Panc1 (cell line): ENCODE measurements at regions not wholly inside any gene's neighbourhood (a gene's known extent, or its start where the extent isn't known, plus 50 kb on each side); places are given as distances from the start of the nearest gene placed in this dataset.

ENCODE experiments used
- ATAC-seq: fragments of 200-7000 bp; cut with Tn5 transposase; 2 replicates; pipeline ENCODE4 v1.9.1; 2020; ENCODE audit warnings: mild to moderate bottlenecking, moderate library complexity
- BruUV-seq: library from RNA; stranded (reverse); fragments of 400-500 nt; replicated peaks from 2 replicates; lab custom pipeline; 2021; lab: Mats Ljungman, UMichigan
- CTCF ChIA-PET: fragments of 300-600 bp; sonication (Branson Sonifier 250); formaldehyde crosslinking; loops from one replicate; lab custom pipeline; 2022; ENCODE audit warnings: antibody characterized with exemption; lab: Charles Lee
- POLR2A ChIA-PET: fragments of 300-600 bp; sonication (Branson Sonifier 250); formaldehyde crosslinking; loops from one replicate; lab custom pipeline; 2022; ENCODE audit warnings: antibody characterized with exemption; lab: Charles Lee
- DNase-seq: peaks from one replicate; pipeline ENCODE4 v3.0.0-alpha.2; 2010; ENCODE audit warnings: low read depth, low spot score
- H3K27ac ChIP-seq: 2 replicates; pipeline ENCODE4 v1.5.1; 2011; ENCODE audit warnings: mild to moderate bottlenecking, low read length, inconsistent platforms
- H3K27me3 ChIP-seq: fragments of 200-500 bp; sonication (Bioruptor generic); 2 replicates; pipeline ENCODE4 v1.6.0; 2014; ENCODE audit warnings: low read length, inconsistent platforms; ENCODE audit not compliant: control insufficient read depth, insufficient read depth
- H3K36me3 ChIP-seq: fragments of 200-500 bp; sonication (Bioruptor generic); 2 replicates; pipeline ENCODE4 v1.5.1; 2014; ENCODE audit warnings: inconsistent platforms, mild to moderate bottlenecking, low read length, moderate library complexity; ENCODE audit not compliant: control insufficient read depth, insufficient read depth
- H3K4me1 ChIP-seq: 2 replicates; pipeline ENCODE4 v1.5.1; 2011; ENCODE audit warnings: inconsistent platforms, mild to moderate bottlenecking, low read length, moderate library complexity; ENCODE audit not compliant: control insufficient read depth, insufficient read depth
- H3K4me3 ChIP-seq, 2 experiments: 2 replicates each; pipeline ENCODE4 v1.5.1; 2011 to 2012; ENCODE audit warnings: low read depth in 2 of 2, low read length in 2 of 2, mild to moderate bottlenecking in 2 of 2, inconsistent platforms in 1 of 2, moderate library complexity in 1 of 2
- H3K9me3 ChIP-seq: fragments of 200-500 bp; sonication (Bioruptor generic); 2 replicates; pipeline ENCODE4 v1.5.1; 2014; ENCODE audit warnings: low read depth, mild to moderate bottlenecking, inconsistent platforms, low read length, moderate library complexity; ENCODE audit not compliant: control insufficient read depth, insufficient read depth
- CTCF ChIP-seq: fragments of 450-650 bp; IDR thresholded peaks from 2 replicates; pipeline ENCODE4 v1.5.1; 2017; ENCODE audit warnings: mild to moderate bottlenecking
- POLR2AphosphoS5 ChIP-seq: IDR thresholded peaks from 2 replicates; pipeline ENCODE4 v1.6.1; 2012; ENCODE audit warnings: mild to moderate bottlenecking, low read depth, low read length, moderate library complexity
- SIN3A ChIP-seq: IDR thresholded peaks from 2 replicates; pipeline ENCODE4 v1.6.1; 2012; ENCODE audit warnings: low read depth, mild to moderate bottlenecking, low read length, moderate library complexity, borderline replicate concordance; ENCODE audit not compliant: insufficient read depth
- TCF7L2 ChIP-seq: IDR thresholded peaks from 2 replicates; pipeline ENCODE4 v1.6.1; 2011; ENCODE audit warnings: mild to moderate bottlenecking, low read depth, low read length, inconsistent platforms
- in situ Hi-C: cut with HindIII; loops from 2 replicates; pipeline ENCODE4 v1.10.0; 2016; ENCODE audit warnings: low sequenced_read_pairs, low pct_unique_long_range_greater_than_20kb
- intact Hi-C: fragments of 100-400 bp; cut with micrococcal nuclease; formaldehyde crosslinking; loops from one replicate; pipeline ENCODE4 v1.10.0; 2022; ENCODE audit not compliant: unreplicated experiment
- TF ChIP-seq, protein P1 (sequence below), 2 experiments: IDR thresholded peaks; 2 replicates each; pipeline ENCODE4 v1.6.1; 2011 to 2012; ENCODE audit warnings: low read depth in 2 of 2, control low read depth in 1 of 2, low read length in 1 of 2, mild to moderate bottlenecking in 1 of 2, moderate library complexity in 1 of 2; ENCODE audit not compliant: insufficient read depth in 1 of 2

GRCh38 chr20:47428851-47429336, 72.4 kb upstream of the ZMYND8 start:
- no peak for ATAC-seq
- TF ChIP-seq SIN3A: no peak
- no peak for TF ChIP-seq POLR2AphosphoS5
- no peak for TF ChIP-seq CTCF
- TF ChIP-seq, protein P1, sequence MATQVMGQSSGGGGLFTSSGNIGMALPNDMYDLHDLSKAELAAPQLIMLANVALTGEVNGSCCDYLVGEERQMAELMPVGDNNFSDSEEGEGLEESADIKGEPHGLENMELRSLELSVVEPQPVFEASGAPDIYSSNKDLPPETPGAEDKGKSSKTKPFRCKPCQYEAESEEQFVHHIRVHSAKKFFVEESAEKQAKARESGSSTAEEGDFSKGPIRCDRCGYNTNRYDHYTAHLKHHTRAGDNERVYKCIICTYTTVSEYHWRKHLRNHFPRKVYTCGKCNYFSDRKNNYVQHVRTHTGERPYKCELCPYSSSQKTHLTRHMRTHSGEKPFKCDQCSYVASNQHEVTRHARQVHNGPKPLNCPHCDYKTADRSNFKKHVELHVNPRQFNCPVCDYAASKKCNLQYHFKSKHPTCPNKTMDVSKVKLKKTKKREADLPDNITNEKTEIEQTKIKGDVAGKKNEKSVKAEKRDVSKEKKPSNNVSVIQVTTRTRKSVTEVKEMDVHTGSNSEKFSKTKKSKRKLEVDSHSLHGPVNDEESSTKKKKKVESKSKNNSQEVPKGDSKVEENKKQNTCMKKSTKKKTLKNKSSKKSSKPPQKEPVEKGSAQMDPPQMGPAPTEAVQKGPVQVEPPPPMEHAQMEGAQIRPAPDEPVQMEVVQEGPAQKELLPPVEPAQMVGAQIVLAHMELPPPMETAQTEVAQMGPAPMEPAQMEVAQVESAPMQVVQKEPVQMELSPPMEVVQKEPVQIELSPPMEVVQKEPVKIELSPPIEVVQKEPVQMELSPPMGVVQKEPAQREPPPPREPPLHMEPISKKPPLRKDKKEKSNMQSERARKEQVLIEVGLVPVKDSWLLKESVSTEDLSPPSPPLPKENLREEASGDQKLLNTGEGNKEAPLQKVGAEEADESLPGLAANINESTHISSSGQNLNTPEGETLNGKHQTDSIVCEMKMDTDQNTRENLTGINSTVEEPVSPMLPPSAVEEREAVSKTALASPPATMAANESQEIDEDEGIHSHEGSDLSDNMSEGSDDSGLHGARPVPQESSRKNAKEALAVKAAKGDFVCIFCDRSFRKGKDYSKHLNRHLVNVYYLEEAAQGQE (IDR thresholded peaks at IDR 0.05; ENCODE audit: insufficient read depth in 1 of 2, low read depth in 2 of 2, low read length in 1 of 2): no peak
- no peak for TF ChIP-seq TCF7L2

DNA sequence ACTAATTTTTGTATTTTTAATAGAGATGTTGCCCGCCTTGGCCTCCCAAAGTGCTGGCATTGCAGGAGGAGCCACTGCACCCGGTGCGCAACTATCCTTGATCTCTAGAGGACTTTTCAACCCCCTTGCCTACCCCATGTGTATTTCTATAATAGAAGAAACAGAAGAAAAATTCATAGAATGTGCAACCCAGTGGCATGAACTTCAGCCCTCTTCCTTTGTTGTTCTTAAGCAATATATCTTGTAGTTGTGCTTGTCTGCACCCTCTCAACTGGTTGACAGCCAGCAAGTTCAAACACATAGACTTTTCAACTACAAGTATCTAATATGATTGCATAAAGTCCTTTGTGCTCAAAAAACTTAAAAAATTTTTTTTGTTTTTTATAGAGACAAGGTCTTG, 72.3 kb upstream of the NCOA3 start:
- H3K4me1 ChIP-seq: peaks cover 5% of the 10 kb centered on the region; the same call in 1 of the 2 replicates
- no peak overlapping the region for H3K27ac ChIP-seq
- DNase-seq: no peak
- in situ Hi-C loops: no loop called here
- H3K36me3 ChIP-seq: no peaks in the 10 kb centered on the region
- CTCF ChIA-PET: interaction anchor here (0.6 kb wide), 1 partner anchor 41 kb away, joined by 5 read pairs; no protein-coding TSS in a partner anchor
- no peak for ATAC-seq
- H3K27me3 ChIP-seq: no peaks in the 10 kb centered on the region
- POLR2A ChIA-PET: no interaction called here
- TF ChIP-seq POLR2AphosphoS5 (no peak), SIN3A (no peak), TCF7L2 (no peak)
- TF ChIP-seq, protein P1 (IDR thresholded peaks at IDR 0.05; ENCODE audit: insufficient read depth in 1 of 2, low read depth in 2 of 2, low read length in 1 of 2): no peak
- intact Hi-C loops: no loop called here
- no TSS peak for BruUV-seq
- H3K4me3 ChIP-seq: no peak overlapping the region
- no peaks in the 10 kb centered on the region for H3K9me3 ChIP-seq

More at GRCh38 chr20:47428851-47429336, 72.4 kb upstream of the ZMYND8 start:
- no peaks in the 10 kb centered on the region for H3K27me3 ChIP-seq
- ChIA-PET POLR2A (no interaction called here), CTCF (interaction anchor here (0.6 to 0.7 kb wide), 2 partner anchors 40 to 73 kb away, joined by 5 read pairs; partner anchors contain the start of gene NCOA3)
- no peak for DNase-seq
- peaks cover 5% of the 10 kb centered on the region; the same call in 1 of the 2 replicates for H3K4me1 ChIP-seq
- H3K36me3 ChIP-seq: no peaks in the 10 kb centered on the region
- intact Hi-C loops (no loop called here), in situ Hi-C loops (no loop called here)
- no peaks in the 10 kb centered on the region for H3K9me3 ChIP-seq
- H3K4me3 ChIP-seq: no peak overlapping the region
- H3K27ac ChIP-seq: no peak overlapping the region; the same call in 1 of the 2 replicates
- BruUV-seq: no TSS peak
